ENCODE measurements at regions not wholly inside any gene's neighbourhood (a gene's known extent, or its start where the extent isn't known, plus 50 kb on each side); places are given as distances from the start of the nearest gene placed in this dataset.
A peak's percentile ranks its signal among the peaks of the same experiment; 100 is the strongest.
"Not testable (repeated sequence)": the region's sequence is repeated elsewhere in the genome, so short reads cannot be mapped to it uniquely, and the experiment has no call there.

DNA sequence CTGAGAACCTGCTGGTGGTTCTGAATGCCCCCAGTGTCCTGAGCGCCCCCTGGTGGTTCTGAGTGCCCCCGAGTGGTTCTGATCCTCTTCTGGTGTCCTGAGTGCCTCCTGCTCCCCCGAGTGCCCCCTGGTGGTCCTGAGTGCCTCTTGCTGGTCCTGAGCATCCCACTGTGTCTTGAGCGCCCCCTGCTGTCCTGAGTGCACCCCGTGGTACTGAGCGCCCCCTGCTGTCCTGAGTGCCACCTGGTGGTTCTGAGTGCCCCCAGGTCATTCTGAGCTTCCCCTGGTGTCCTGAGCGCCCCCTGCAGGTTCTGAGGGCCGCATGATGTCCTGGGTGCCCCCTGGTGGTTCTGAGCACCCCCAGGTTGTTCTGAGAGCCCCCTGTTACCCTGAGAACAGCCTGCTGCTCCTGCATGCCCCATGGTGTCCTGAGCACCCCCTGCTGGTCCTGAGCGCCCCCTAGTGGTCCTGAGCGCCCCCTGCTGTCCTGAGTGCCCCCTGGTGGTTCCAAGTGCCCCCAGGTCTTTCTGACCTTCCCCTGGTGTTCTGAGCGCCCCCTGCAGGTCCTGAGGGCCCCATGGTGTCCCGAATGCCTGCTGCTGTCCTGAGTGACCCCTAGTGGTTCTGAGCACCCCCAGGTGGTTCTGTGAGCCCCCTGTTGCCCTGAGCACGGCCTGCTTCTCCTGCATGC, 1165.4 kb downstream of the TMEM121 start:
- TF ChIP-seq, protein P1, sequence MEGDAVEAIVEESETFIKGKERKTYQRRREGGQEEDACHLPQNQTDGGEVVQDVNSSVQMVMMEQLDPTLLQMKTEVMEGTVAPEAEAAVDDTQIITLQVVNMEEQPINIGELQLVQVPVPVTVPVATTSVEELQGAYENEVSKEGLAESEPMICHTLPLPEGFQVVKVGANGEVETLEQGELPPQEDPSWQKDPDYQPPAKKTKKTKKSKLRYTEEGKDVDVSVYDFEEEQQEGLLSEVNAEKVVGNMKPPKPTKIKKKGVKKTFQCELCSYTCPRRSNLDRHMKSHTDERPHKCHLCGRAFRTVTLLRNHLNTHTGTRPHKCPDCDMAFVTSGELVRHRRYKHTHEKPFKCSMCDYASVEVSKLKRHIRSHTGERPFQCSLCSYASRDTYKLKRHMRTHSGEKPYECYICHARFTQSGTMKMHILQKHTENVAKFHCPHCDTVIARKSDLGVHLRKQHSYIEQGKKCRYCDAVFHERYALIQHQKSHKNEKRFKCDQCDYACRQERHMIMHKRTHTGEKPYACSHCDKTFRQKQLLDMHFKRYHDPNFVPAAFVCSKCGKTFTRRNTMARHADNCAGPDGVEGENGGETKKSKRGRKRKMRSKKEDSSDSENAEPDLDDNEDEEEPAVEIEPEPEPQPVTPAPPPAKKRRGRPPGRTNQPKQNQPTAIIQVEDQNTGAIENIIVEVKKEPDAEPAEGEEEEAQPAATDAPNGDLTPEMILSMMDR (conservative IDR thresholded peaks at IDR 0.05; ENCODE audit: low read depth) = peak; percentile 46
- DNase-seq (ENCODE audit: low spot score) = no peak
- H3K27ac ChIP-seq = no peak overlapping the region
- ChIA-PET CTCF (interaction anchor here (0.6 to 1.0 kb wide), 4 partner anchors 13 to 347 kb away, joined by 3 read pairs; no protein-coding TSS in a partner anchor), POLR2A (ENCODE audit: low non-redundant PET) (no interaction called here)

DNA sequence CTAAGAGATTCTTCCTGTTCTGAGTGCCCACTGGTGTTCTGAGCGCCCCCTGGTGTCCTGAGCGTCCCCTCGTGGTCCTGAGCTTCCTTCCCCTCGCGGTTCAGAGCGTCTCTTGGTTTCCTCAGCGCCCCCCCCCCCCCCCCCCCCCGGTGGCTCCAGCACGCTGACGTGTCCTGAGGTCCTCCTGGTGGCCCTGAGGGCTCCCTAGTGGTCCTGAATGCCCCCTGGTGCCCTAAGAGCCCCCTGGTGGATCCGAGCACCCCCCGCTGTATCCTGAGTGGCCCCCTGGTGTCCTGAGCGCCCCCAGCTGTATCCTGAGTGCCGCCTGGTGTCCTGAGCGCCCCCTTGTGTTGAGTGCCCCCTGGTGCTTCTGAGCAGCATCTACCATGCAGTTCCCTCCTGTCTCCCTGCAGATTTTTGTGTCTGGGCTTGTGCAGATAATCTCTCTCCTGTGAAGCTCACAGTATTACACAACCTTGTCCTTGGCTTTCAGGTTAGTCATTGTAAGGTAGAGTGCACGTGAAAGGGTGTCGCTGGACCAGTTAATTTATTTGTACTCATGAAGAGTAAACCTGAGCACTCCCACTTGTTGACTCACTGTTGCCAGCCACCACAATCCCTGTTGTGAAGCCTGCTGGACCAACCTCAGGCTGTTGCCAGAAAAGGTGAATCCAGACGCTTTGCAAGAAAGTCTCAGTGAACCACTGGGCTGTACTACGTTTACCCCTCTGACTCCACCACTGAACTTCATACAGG, 1168.4 kb downstream of the TMEM121 start:
- POLR2A ChIA-PET (ENCODE audit: low non-redundant PET) = no interaction called here
- CTCF ChIA-PET = interaction anchor here (0.7 kb wide), 2 partner anchors 8 to 622 kb away, joined by 3 read pairs; no protein-coding TSS in a partner anchor
- TF ChIP-seq, protein P1 (conservative IDR thresholded peaks at IDR 0.05; ENCODE audit: low read depth) = no peak
- no peak overlapping the region for H3K27ac ChIP-seq
- DNase-seq (ENCODE audit: low spot score) = peak; percentile 20

DNA sequence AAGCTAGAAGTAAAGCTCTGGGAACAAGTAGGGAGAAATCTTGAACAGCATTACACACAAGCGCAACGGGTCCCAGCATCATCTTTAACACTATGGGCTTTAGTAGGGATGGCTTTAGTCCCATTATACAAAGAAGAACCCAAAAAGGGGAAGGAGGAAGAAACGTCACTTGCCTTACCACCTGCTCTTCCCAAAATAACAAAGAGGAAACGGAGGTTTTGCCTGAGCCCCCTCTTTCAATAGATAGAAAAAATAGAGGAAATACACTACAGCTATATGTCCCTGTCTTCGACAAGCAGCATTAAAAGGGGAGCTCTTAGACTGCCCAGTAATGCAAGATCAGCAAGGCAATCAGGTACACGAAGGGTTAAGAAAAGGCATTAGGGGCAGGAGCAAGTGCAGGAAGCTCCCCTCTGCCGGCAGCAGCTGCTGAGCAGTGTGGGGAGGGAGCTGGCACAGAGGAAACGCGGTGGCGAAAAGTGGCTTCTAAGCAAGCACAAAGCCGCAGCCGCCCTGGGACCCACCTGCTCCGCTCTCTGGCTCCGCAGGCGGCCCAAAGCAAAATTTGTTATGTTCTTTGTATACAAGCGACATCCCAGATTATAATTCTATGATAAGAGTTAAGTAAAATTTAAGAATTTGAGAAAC, 1172.4 kb downstream of the TMEM121 start:
- DNase-seq (ENCODE audit: low spot score); H3K27ac ChIP-seq; POLR2A ChIA-PET (ENCODE audit: low non-redundant PET); CTCF ChIA-PET: not testable (repeated sequence)

DNA sequence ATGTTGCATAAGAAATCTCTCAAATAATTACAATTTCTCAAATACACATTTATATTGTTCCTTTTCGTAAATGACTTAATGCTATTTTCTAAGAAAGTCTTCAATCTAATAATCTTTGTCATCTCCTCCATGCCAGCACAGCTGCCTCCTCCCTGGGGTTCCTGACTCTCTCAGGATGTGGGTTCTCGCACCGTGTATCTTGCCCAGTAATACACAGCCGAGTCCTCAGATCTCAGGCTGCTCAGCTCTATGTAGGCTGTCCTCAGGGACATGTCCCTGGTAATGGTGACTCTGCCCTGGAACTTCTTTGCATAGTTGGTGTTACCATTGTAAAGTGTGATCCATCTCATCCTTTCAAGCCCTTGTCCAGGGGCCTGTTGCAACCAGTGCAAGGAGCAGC, 1177.3 kb downstream of the TMEM121 start:
- CTCF ChIA-PET; POLR2A ChIA-PET (ENCODE audit: low non-redundant PET); H3K27ac ChIP-seq; DNase-seq (ENCODE audit: low spot score): not testable (repeated sequence)

DNA sequence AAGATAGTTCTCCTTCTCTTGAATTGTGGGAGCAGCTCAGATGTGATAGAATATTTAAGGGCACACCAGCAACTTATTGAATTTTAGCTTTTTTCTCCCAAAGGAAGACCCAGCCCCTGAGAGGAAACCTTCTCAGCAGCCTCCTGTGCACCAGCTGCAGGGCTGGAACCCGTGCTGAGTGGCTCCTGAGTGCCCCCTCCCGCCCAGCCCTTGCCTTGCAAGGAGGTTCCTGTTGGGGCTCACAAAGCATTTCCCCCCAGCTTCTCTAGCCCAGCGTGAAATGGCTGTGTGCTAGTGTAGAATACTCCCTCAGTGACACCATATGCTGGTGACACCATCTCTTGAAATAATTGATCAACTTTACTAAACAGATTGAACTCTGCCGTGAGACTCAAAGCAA, 1180.1 kb downstream of the TMEM121 start:
- POLR2A ChIA-PET (ENCODE audit: low non-redundant PET); CTCF ChIA-PET; H3K27ac ChIP-seq; DNase-seq (ENCODE audit: low spot score): not testable (repeated sequence)

DNA sequence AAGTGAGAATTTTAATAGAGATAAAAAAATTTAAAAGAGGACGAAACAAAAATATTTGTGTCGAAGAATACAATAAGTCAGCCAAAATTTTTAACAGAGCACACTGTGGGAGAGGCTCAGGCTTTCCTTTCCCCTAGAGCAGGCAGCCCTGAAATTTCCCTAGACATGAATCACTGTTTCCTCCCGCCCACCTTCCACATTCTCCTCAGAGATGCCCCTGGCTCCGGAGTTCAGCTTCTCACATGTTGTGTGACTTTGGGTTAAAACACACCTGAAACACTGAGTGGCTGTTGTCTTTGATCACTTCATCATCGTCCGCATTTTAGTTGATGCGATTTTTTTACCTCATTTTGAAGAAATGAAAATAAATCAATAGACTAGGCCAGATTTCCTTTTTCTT, 1183.8 kb downstream of the TMEM121 start:
- POLR2A ChIA-PET (ENCODE audit: low non-redundant PET); DNase-seq (ENCODE audit: low spot score); H3K27ac ChIP-seq: not testable (repeated sequence)
- CTCF ChIA-PET = interaction anchor here (0.6 kb wide), 1 partner anchor 121 kb away, joined by 4 read pairs; no protein-coding TSS in a partner anchor

DNA sequence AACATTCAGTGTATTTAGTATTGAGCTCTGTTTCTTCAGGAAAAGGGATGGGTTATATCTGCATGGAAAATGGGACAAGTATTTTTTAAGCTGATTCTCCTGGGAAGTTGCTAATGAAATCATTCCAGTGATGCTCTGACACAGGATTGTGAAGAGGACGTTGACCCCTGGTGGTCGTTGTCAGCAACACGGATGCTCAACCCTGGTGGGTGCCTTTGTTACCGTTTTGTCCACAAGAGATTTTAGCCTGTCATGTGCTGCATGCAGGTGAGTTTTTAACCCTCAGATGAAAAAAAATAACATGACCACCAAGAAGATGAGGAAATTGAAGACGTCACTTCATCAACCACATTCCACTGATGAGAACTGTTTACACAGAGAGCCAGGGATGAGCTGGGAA, 1186.1 kb downstream of the TMEM121 start:
- CTCF ChIA-PET = interaction anchor here (1.2 kb wide), 1 partner anchor 78 kb away, joined by 3 read pairs; no protein-coding TSS in a partner anchor
- POLR2A ChIA-PET (ENCODE audit: low non-redundant PET); H3K27ac ChIP-seq; DNase-seq (ENCODE audit: low spot score): not testable (repeated sequence)

DNA sequence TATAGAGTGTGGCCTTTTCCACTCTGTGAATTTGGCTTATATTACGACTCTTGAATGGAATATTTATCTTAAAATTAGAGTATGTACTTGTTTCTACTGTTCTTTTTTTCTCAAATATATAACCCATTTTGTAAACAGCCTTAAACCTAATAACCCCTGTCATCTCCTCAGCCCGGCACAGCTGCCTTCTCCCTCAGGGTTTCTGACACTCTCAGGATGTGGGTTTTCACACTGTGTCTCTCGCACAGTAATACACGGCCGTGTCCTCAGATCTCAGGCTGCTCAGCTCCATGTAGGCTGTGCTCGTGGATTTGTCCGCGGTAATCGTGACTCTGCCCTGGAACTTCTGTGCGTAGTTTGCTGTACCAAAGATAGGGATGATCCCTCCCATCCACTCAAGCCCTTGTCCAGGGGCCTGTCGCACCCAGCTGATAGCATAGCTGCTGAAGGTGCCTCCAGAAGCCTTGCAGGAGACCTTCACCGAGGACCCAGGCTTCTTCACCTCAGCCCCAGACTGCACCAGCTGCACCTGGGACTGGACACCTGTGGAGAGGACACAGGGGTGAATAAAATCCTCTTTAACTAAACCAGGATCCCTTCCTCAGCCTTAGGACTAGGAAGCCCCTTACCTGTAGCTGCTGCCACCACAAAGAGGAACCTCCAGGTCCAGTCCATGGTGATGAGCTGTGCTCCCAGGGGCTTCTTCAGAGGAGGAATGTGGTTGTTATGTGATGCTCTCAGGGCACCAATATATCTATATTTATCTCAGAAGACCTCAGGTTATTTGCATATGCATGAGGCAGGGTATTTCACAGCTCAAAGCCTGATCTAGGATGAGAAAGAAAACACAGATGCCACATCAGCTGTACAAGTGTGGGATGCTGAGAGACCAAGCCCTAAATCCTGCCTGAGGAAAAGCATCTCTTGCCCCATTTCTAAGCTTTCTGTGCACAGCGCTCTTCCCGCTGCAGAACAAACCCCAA, 1188.4 kb downstream of the TMEM121 start:
- DNase-seq (ENCODE audit: low spot score); POLR2A ChIA-PET (ENCODE audit: low non-redundant PET); H3K27ac ChIP-seq: not testable (repeated sequence)
- CTCF ChIA-PET = interaction anchor here (0.7 kb wide), 1 partner anchor 1113 kb away, joined by 4 read pairs; no protein-coding TSS in a partner anchor

DNA sequence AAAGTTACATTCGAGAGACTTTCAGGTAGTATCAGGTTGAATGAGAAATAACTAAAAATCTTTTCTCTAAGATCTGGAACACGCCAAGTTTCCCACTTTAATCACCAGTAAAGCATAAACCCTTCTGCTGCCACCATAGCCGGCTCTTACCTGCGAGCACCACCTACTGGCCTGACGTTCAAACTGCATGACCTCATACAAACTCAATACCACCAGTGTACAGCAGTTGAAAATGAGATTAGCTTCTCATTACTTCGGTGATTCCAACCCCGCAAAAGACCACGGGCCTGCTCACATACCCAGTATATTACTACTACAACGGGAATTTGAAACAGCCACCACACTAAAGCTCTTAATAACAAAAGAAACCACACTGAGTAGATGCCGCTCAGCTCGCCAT, 1191.2 kb downstream of the TMEM121 start:
- DNase-seq (ENCODE audit: low spot score); H3K27ac ChIP-seq; CTCF ChIA-PET; POLR2A ChIA-PET (ENCODE audit: low non-redundant PET): not testable (repeated sequence)

DNA sequence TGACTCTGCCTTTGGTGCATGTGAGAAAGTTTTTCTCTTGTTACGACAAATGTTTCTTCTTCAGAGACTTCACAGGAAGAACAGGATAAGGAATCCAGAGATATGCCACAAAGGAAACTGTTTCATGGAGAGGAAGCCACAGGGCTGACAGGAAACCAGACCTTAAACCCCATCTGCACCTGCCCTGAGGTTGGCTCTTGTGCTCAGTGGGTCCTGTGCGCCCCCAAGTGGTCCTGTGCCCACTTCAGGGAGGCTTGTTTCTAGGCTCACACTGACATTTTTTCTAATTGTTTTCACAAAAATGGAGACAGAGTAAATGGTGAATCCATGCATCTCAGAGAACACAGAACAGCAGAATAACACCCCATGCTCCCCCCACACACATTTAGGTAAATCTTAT, 1193.5 kb downstream of the TMEM121 start:
- H3K27ac ChIP-seq; POLR2A ChIA-PET (ENCODE audit: low non-redundant PET); CTCF ChIA-PET; DNase-seq (ENCODE audit: low spot score): not testable (repeated sequence)

DNA sequence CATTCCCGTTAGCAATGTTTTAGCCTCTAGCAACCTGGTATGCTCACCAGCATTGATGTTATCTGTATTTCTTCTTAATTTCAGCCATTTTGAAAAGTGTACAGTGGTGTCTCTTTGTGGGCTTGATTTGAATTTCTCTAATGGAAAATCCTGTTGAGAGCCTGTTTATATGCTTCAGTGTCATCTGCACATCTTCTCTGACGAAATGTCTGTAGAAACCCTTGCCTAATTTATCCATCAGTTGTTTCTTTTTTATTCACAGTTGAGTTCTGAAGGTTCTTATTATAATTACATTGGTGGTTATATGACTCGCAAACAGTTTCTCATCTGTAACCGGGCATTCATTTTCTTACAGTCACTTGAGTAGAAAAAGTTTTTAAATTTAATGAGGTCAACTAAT, 1195.5 kb downstream of the TMEM121 start:
- DNase-seq (ENCODE audit: low spot score); CTCF ChIA-PET; H3K27ac ChIP-seq: not testable (repeated sequence)

DNA sequence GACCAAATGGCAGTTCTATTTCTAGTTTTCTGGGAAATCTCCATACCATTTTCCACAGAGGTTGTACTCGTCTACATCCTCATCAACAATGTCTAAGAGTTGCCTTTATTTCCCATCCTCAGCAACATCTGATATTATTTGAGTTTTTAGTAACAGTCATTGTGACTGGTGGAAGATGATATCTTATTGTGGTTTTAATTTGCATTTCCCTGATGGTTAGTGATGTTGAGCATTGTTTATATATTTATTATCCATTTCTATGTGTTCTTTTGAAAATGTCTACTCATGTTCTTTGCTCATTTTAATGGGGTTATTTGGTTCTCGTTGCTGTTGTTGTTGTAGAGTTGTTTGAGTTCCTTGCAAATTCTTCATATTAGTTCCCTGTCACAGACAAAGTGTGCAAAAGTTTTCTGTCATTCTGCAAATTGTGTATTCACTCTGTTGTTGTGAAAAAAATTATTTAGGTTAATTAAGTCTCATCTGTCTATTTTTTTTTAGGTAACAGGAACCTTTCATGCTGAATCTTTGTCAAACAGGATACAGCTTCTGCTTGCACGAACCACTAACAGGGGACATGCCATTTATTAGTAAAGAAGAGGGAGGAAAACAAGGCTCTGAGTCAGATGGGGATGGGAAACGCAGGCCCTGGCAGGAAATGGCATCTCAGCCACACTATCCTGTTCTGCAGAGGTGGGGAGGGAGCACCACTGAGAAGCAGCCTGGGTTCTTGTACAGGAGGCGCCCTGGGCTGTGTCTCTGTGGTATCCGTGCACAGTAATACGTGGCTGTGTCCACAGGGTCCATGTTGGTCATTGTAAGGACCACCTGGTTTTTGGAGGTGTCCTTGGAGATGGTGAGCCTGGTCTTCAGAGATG, 1196.7 kb downstream of the TMEM121 start:
- POLR2A ChIA-PET (ENCODE audit: low non-redundant PET); DNase-seq (ENCODE audit: low spot score); CTCF ChIA-PET; H3K27ac ChIP-seq: not testable (repeated sequence)

More for the DNA sequence above, 1195.5 kb downstream of the TMEM121 start:
- POLR2A ChIA-PET (ENCODE audit: low non-redundant PET) = not testable (repeated sequence)

DNA sequence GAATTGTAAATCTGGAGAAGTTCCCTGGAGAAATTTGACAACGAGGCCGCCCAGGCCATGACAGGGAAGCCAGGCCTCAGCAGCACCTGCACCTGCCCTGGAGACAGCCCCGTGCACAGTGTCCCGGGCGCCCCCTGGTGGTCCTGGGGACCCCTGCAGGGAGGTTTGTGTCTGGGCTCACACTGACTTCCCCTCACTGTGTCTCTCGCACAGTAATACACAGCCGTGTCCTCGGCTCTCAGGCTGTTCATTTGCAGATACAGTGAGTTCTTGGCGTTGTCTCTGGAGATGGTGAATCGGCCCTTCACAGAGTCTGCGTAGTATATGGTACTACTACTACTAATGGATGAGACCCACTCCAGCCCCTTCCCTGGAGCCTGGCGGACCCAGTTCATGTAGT, 1201.6 kb downstream of the TMEM121 start:
- H3K27ac ChIP-seq; DNase-seq (ENCODE audit: low spot score); POLR2A ChIA-PET (ENCODE audit: low non-redundant PET); CTCF ChIA-PET: not testable (repeated sequence)
